Progenitor cell of endocrine pancreas (in vitro differentiated cells): ENCODE measurements at regions not wholly inside any gene's neighbourhood (a gene's known extent, or its start where the extent isn't known, plus 50 kb on each side); places are given as distances from the start of the nearest gene placed in this dataset.

Experiments used
- DNase-seq: peaks from one replicate; pipeline ENCODE4 v3.0.0; 2021; ENCODE audit warnings: low spot score; ENCODE audit not compliant: unreplicated experiment
- H3K27ac Mint-ChIP-seq: 2 replicates; pipeline ENCODE4 v1.8.0; 2021; ENCODE audit warnings: mild to moderate bottlenecking, moderate library complexity, mixed read lengths
- H3K27me3 Mint-ChIP-seq: 2 replicates; pipeline ENCODE4 v1.8.0; 2021; ENCODE audit warnings: mixed read lengths
- H3K36me3 Mint-ChIP-seq: 2 replicates; pipeline ENCODE4 v1.8.0; 2022; ENCODE audit warnings: mixed read lengths; ENCODE audit not compliant: insufficient read depth
- H3K4me1 Mint-ChIP-seq: 2 replicates; pipeline ENCODE4 v1.8.0; 2021; ENCODE audit warnings: low read depth, mixed read lengths
- H3K4me3 Mint-ChIP-seq: 2 replicates; pipeline ENCODE4 v1.8.0; 2021; ENCODE audit warnings: low read depth, mild to moderate bottlenecking, moderate library complexity, mixed read lengths
- H3K9me3 Mint-ChIP-seq: 2 replicates; pipeline ENCODE4 v1.8.0; 2021; ENCODE audit warnings: low read depth, mixed read lengths
- CTCF ChIP-seq: fragments of 200-600 bp; sonication (generic); IDR thresholded peaks from one replicate; pipeline ENCODE4 v1.5.0; 2021; ENCODE audit warnings: antibody characterized with exemption, mild to moderate bottlenecking; ENCODE audit not compliant: unreplicated experiment

- Mint-ChIP-seq H3K9me3 (peaks cover 55% of the 10 kb centered on the region), H3K27ac (no peak overlapping the region), H3K4me1 (no peaks in the 10 kb centered on the region), H3K4me3 (no peak overlapping the region), H3K36me3 (peaks cover 5% of the 10 kb centered on the region), H3K27me3 (no peaks in the 10 kb centered on the region)
- no peak for TF ChIP-seq CTCF
- no peak for DNase-seq
Measured at GRCh38 chr22:47445716-47446290, 683.4 kb downstream of the TBC1D22A start.

- Mint-ChIP-seq H3K4me1 (no peaks in the 10 kb centered on the region), H3K36me3 (peaks cover 5% of the 10 kb centered on the region), H3K9me3 (peaks cover 59% of the 10 kb centered on the region), H3K27me3 (no peaks in the 10 kb centered on the region), H3K27ac (no peak overlapping the region), H3K4me3 (no peak overlapping the region)
- no peak for DNase-seq
- no peak for TF ChIP-seq CTCF
Measured at GRCh38 chr22:47445212-47445611, 682.8 kb downstream of the TBC1D22A start.

- H3K27ac Mint-ChIP-seq: no peak overlapping the region
- DNase-seq: no peak
- peaks cover 57% of the 10 kb centered on the region for H3K9me3 Mint-ChIP-seq
- H3K4me3 Mint-ChIP-seq: no peak overlapping the region
- no peaks in the 10 kb centered on the region for H3K4me1 Mint-ChIP-seq
- peaks cover 5% of the 10 kb centered on the region for H3K36me3 Mint-ChIP-seq
- H3K27me3 Mint-ChIP-seq: no peaks in the 10 kb centered on the region
- no peak for TF ChIP-seq CTCF
Measured at GRCh38 chr22:47444746-47445065, 682.3 kb downstream of the TBC1D22A start.

GRCh38 chr22:47443836-47444745 is 681.6 kb downstream of the TBC1D22A start:
- TF ChIP-seq CTCF: no peak

GRCh38 chr22:47442821-47443220 is 680.4 kb downstream of the TBC1D22A start:
- H3K27ac Mint-ChIP-seq: no peak overlapping the region
- peaks cover 5% of the 10 kb centered on the region for H3K36me3 Mint-ChIP-seq
- no peak for DNase-seq

More at GRCh38 chr22:47443836-47444745, 681.6 kb downstream of the TBC1D22A start:
- Mint-ChIP-seq H3K36me3 (peaks cover 5% of the 10 kb centered on the region), H3K4me1 (no peaks in the 10 kb centered on the region), H3K9me3 (peaks cover 59% of the 10 kb centered on the region), H3K4me3 (no peak overlapping the region), H3K27me3 (no peaks in the 10 kb centered on the region), H3K27ac (no peak overlapping the region)
- no peak for DNase-seq

More at GRCh38 chr22:47442821-47443220, 680.4 kb downstream of the TBC1D22A start:
- peaks cover 64% of the 10 kb centered on the region for H3K9me3 Mint-ChIP-seq
- no peaks in the 10 kb centered on the region for H3K27me3 Mint-ChIP-seq
- H3K4me3 Mint-ChIP-seq: no peak overlapping the region
- no peaks in the 10 kb centered on the region for H3K4me1 Mint-ChIP-seq
- TF ChIP-seq CTCF: no peak
